CD8-positive, alpha-beta memory T cell (primary cell): ENCODE measurements at regions not wholly inside any gene's neighbourhood (a gene's known extent, or its start where the extent isn't known, plus 50 kb on each side); places are given as distances from the start of the nearest gene placed in this dataset.
A peak's percentile ranks its signal among the peaks of the same experiment; 100 is the strongest.

Experiments
- CTCF ChIA-PET: fragments of 350-600 bp; sonication (Branson Sonifier 250); formaldehyde crosslinking; loops from one replicate; lab custom pipeline; 2021; ENCODE audit warnings: antibody characterized with exemption; lab: Charles Lee
- POLR2A ChIA-PET: fragments of 350-600 bp; sonication (Branson Sonifier 250); formaldehyde crosslinking; loops from one replicate; lab custom pipeline; 2021; ENCODE audit warnings: antibody characterized with exemption; lab: Charles Lee
- DNase-seq, 5 donors: peaks; one replicate each; pipeline versions ENCODE4 v3.0.0 to v3.0.0-alpha.2; 2020 to 2022; ENCODE audit warnings: mixed read lengths in 1 of 5
- H3K27ac ChIP-seq: one replicate; pipeline ENCODE4 v1.7.0; 2013; ENCODE audit warnings: low read depth, mild to moderate bottlenecking, low read length, moderate library complexity
- H3K27me3 ChIP-seq: 2 replicates; pipeline ENCODE4 v1.7.0; 2013; ENCODE audit warnings: low read length, mild to moderate bottlenecking; ENCODE audit not compliant: insufficient read depth, poor library complexity, severe bottlenecking
- H3K36me3 ChIP-seq: 2 replicates; pipeline ENCODE4 v1.7.0; 2013; ENCODE audit warnings: mild to moderate bottlenecking, low read length, moderate library complexity; ENCODE audit not compliant: insufficient read depth
- H3K4me1 ChIP-seq: 2 replicates; pipeline ENCODE4 v1.7.0; 2013; ENCODE audit warnings: mild to moderate bottlenecking, low read length, moderate library complexity; ENCODE audit not compliant: insufficient read depth
- H3K4me3 ChIP-seq: 2 replicates; pipeline ENCODE4 v1.7.0; 2013; ENCODE audit warnings: mild to moderate bottlenecking, low read length
- H3K9me3 ChIP-seq: 2 replicates; pipeline ENCODE4 v1.7.0; 2013; ENCODE audit warnings: mild to moderate bottlenecking, low read length
- H3K27ac Mint-ChIP-seq, 8 donors: one replicate each; pipeline ENCODE4 v1.8.0; 2020 to 2021; ENCODE audit warnings: mixed read lengths in 8 of 8, mild to moderate bottlenecking in 6 of 8, inconsistent platforms in 3 of 8, moderate library complexity in 3 of 8
- H3K27me3 Mint-ChIP-seq, 2 donors: one replicate each; pipeline ENCODE4 v1.8.0; 2020 to 2021; ENCODE audit warnings: mixed read lengths in 2 of 2, mild to moderate bottlenecking in 1 of 2, moderate library complexity in 1 of 2
- H3K36me3 Mint-ChIP-seq, 3 donors: one replicate each; pipeline ENCODE4 v1.8.0; 2020 to 2021; ENCODE audit warnings: mixed read lengths in 3 of 3, inconsistent platforms in 1 of 3, mild to moderate bottlenecking in 1 of 3
- H3K4me1 Mint-ChIP-seq, 3 donors: one replicate each; pipeline ENCODE4 v1.8.0; 2020 to 2021; ENCODE audit warnings: mixed read lengths in 3 of 3, inconsistent platforms in 1 of 3, mild to moderate bottlenecking in 1 of 3
- H3K4me3 Mint-ChIP-seq, 7 donors: one replicate each; pipeline ENCODE4 v1.8.0; 2020 to 2021; ENCODE audit warnings: mixed read lengths in 7 of 7, mild to moderate bottlenecking in 6 of 7, moderate library complexity in 4 of 7, inconsistent platforms in 2 of 7
- H3K9me3 Mint-ChIP-seq, 5 donors: one replicate each; pipeline ENCODE4 v1.8.0; 2020 to 2022; ENCODE audit warnings: mixed read lengths in 5 of 5, mild to moderate bottlenecking in 3 of 5, moderate library complexity in 2 of 5, inconsistent platforms in 1 of 5

DNA sequence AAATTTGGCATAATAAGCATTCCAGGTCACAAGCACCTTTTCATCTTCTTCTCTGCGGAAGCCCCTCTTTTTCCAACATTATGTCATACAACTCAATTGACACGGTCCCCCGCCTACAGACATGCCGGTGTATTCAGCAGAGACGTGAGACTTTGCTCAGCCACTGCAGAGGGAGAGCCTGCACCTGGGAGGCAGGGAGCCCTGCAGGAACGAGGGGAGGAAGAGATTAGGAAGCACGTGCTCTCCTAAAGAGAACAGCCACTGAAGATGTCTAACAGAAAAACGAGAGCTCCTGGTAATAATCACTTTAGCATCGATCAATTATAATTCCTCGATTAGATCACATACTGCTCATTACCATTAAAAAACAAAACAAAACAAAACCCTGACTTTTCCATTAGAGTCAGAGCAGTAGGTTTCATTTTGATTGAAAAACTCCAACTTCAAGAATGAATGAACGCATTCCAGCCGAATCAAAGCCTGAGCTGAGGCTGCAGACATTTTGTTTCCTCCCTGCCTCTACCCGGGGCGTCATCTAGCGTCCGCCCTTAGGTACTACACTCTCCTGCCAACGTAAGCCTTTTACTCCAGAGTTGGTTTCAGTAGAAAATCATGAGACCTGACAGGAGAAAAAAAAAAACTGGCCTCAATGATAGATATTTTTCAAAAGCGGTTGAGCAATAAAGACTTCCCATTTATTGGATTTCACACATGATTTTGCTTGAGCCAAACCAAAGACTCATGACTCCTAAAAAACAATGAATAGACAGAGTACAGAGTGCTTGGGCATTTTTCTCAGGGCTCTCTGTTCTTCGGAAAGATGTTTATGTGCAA is 194.5 kb downstream of the KATNAL1 start:
- H3K27me3 ChIP-seq = no peaks in the 10 kb centered on the region
- H3K36me3 ChIP-seq = no peaks in the 10 kb centered on the region
- DNase-seq = peak; percentile 63 to 85 (median 74)
- no peak overlapping the region for H3K27ac ChIP-seq
- Mint-ChIP-seq H3K27ac (peak overlapping the region in 5 of 8 donors; percentile 42 to 78 (median 57)), H3K36me3 (peaks cover 0 to 1% (median 0%) of the 10 kb centered on the region in 3 donors), H3K4me1 (peaks cover 13 to 26% (median 22%) of the 10 kb centered on the region in 3 donors), H3K4me3 (peak overlapping the region; percentile 57 to 94 (median 85)), H3K27me3 (peaks cover 0 to 3% of the 10 kb centered on the region in 2 donors), H3K9me3 (no peaks in the 10 kb centered on the region)
- ChIA-PET CTCF (interaction anchor here (0.8 to 10.2 kb wide), 29 partner anchors 10 to 605 kb away, joined by 3 to 193 read pairs (median 3); partner anchors contain the start of gene UBL3), POLR2A (interaction anchor here (0.8 to 1.5 kb wide), 3 partner anchors 175 to 342 kb away, joined by 3 to 4 read pairs (median 4); no protein-coding TSS in a partner anchor)
- no peak overlapping the region for H3K4me3 ChIP-seq
- peaks cover 12% of the 10 kb centered on the region for H3K4me1 ChIP-seq
- no peaks in the 10 kb centered on the region for H3K9me3 ChIP-seq

DNA sequence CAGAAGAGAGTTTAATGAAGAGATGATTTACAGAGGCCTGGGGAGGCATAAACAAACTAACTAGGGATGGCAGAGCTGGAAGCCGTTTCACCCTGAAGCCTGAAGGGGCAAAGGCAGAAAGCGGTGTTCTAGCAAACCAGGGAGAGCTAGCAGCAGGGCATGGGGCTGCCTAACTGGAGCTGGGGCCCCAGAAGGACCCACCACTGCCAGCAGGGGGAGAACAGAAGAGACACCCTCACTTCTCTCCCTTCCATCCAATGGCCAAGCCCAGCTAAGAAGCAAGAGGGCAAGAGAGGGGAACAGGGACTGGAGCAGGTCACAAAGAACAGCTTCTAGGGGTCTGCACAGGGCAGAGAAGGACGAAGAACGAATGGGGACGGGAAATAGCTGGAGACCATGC is 195.5 kb downstream of the KATNAL1 start:
- Histone ChIP-seq H3K4me1 (peaks cover 12% of the 10 kb centered on the region), H3K36me3 (no peaks in the 10 kb centered on the region), H3K4me3 (no peak overlapping the region), H3K9me3 (no peaks in the 10 kb centered on the region), H3K27me3 (no peaks in the 10 kb centered on the region), H3K27ac (no peak overlapping the region)
- Mint-ChIP-seq H3K9me3 (no peaks in the 10 kb centered on the region), H3K4me1 (peaks cover 13 to 26% (median 22%) of the 10 kb centered on the region in 3 donors), H3K27me3 (peaks cover 0 to 3% of the 10 kb centered on the region in 2 donors), H3K4me3 (peak overlapping the region in 2 of 7 donors; percentile 32 to 94), H3K36me3 (peaks cover 0 to 1% (median 0%) of the 10 kb centered on the region in 3 donors), H3K27ac (peak overlapping the region in 1 of 8 donors; percentile 97)
- ChIA-PET CTCF (interaction anchor here (0.7 to 10.2 kb wide), 16 partner anchors 9 to 604 kb away, joined by 3 to 193 read pairs (median 4); partner anchors contain the start of gene UBL3), POLR2A (no interaction called here)
- no peak for DNase-seq

DNA sequence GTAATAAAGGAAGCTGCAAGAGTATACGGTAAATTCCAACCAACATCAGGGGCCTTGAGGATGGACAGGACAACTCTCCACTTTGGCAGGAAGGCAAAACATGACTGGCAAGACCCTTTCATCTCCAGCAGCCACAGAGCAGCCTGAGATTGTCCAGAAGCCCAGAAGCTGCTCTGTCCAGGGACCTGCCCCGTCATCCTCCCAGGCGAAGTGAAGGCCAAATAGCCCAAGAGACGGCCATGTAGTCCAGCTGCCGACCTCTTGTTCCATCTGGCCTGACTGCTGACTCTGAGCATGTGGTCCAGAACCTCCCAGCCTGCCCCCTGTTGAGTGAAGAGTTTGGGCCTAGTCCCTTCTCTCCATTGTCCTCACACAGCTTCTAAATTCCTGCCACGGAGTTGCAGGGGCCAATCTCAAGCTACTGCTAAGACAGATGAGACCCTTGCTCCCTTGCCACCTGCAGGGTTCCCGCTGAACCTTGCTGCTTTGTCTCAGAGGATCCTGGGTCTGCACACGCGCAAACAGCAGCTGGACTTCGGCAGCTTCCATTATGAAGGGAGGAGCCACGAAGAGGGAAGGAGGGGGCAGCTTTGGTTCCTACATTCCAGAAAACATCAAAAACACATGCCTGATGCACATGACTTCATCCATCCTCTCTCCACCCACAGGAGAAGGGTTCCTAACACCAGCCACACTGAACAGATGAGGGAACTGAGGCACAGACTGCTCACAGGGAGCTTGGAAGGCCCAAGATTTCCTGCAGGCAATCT is 196.9 kb downstream of the KATNAL1 start:
- Mint-ChIP-seq H3K4me1 (peaks cover 13 to 26% (median 22%) of the 10 kb centered on the region in 3 donors), H3K4me3 (no peak overlapping the region), H3K27ac (peak overlapping the region in 1 of 8 donors; percentile 82), H3K9me3 (no peaks in the 10 kb centered on the region), H3K36me3 (peaks cover 0 to 1% (median 0%) of the 10 kb centered on the region in 3 donors), H3K27me3 (peaks cover 0 to 3% of the 10 kb centered on the region in 2 donors)
- Histone ChIP-seq H3K27ac (no peak overlapping the region), H3K4me1 (peaks cover 12% of the 10 kb centered on the region), H3K9me3 (no peaks in the 10 kb centered on the region), H3K27me3 (no peaks in the 10 kb centered on the region), H3K4me3 (no peak overlapping the region), H3K36me3 (no peaks in the 10 kb centered on the region)
- ChIA-PET CTCF (interaction anchor here (3.3 to 10.2 kb wide), 4 partner anchors 172 to 602 kb away, joined by 30 to 193 read pairs (median 156); partner anchors contain the start of gene UBL3), POLR2A (no interaction called here)
- no peak for DNase-seq

DNA sequence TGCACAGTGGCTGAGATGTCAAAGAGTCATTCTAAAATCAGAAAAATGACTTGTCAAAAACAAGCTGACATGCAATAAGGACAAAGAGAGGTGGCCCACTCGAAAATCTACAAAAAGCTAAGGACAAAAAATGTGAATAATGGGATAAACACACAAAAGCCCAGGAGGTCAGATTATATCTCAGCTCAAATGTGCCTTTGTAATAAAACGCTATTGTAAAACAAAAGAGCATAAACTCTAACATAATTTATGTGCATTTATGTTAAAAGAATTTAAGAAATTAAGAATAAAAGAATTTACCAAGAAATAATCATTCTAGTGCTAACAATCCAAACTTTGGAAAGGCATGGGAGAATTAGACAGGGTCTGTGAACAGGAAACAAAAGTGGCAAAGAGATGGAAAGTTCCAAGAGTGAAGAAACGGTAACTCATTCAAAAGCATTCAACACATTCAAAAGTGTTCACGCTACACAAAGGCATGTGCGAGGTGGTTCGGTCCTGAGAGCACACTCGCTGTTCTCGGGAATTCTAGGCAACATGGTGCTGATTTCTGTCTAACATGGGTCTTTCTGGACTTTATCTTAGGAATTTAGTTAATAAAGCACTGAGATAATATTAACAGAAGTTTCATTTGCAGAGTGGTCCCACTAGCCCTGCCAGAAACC is 197.7 kb downstream of the KATNAL1 start:
- Mint-ChIP-seq H3K4me1 (peaks cover 10 to 21% (median 18%) of the 10 kb centered on the region in 3 donors), H3K27me3 (peaks cover 0 to 7% of the 10 kb centered on the region in 2 donors), H3K36me3 (peaks cover 0 to 1% (median 0%) of the 10 kb centered on the region in 3 donors), H3K9me3 (no peaks in the 10 kb centered on the region), H3K4me3 (no peak overlapping the region), H3K27ac (peak overlapping the region in 1 of 8 donors; percentile 40)
- Histone ChIP-seq H3K27ac (no peak overlapping the region), H3K27me3 (no peaks in the 10 kb centered on the region), H3K36me3 (no peaks in the 10 kb centered on the region), H3K9me3 (no peaks in the 10 kb centered on the region), H3K4me3 (no peak overlapping the region), H3K4me1 (peaks cover 12% of the 10 kb centered on the region)
- DNase-seq = no peak
- POLR2A ChIA-PET = no interaction called here
- CTCF ChIA-PET = interaction anchor here (0.6 to 10.2 kb wide), 4 partner anchors 171 to 596 kb away, joined by 3 to 193 read pairs (median 70); no protein-coding TSS in a partner anchor

DNA sequence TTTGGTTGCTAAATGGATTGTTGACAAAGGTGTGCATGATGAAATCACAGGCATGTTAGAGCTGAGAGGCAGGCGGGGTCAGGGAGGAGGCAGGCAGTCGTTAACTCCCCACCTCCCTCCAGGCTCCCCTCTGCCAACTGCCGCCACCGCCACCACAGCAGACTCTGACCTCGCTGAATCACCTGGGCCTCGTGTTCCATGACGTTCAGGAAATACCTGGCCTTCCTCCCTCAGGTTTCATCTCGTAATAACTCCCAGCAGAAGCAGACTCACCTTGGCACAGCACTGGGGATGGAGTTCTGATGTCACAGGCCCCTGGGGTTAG is 198.5 kb downstream of the KATNAL1 start:
- Histone ChIP-seq H3K4me3 (no peak overlapping the region), H3K4me1 (peaks cover 6% of the 10 kb centered on the region), H3K9me3 (no peaks in the 10 kb centered on the region), H3K27ac (no peak overlapping the region), H3K27me3 (no peaks in the 10 kb centered on the region), H3K36me3 (no peaks in the 10 kb centered on the region)
- Mint-ChIP-seq H3K36me3 (no peaks in the 10 kb centered on the region), H3K27me3 (peaks cover 0 to 7% of the 10 kb centered on the region in 2 donors), H3K4me3 (no peak overlapping the region), H3K27ac (no peak overlapping the region), H3K4me1 (peaks cover 10 to 15% (median 12%) of the 10 kb centered on the region in 3 donors), H3K9me3 (no peaks in the 10 kb centered on the region)
- ChIA-PET POLR2A (no interaction called here), CTCF (interaction anchor here (0.6 to 10.2 kb wide), 4 partner anchors 170 to 596 kb away, joined by 3 to 193 read pairs (median 70); no protein-coding TSS in a partner anchor)
- DNase-seq = no peak

DNA sequence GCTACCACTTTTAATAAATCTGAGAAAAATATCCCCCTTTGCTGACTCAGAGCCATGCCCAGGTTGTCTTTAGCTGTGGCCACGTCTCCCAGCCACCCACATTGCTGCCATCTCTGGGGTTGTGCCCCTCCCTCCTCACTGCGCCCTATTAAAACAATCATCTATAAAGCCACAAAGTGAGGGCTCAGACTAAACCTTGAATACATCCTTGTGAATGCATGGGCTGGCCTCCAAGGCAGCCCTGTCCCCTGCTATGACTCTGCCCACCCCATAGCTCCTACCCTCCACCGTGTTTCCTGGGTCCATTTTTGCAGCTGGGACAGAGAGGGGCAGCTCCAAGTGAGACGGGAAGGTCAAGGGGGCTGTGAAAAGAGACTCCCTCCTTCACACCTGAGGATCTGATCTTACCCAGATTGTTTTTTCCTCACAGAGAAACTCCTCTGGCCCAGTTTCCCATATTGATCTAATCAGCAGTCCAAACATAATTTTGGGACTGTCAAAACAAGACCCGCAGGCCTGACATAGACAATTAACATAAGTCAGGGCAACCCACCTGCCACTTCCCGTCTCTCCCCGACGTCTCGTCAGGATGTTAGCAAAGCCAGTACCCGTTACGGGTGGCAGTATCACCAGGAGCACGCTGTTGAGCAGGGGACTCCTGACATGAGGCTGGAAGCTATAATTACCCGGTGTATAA is 199.0 kb downstream of the KATNAL1 start:
- H3K36me3 Mint-ChIP-seq = no peaks in the 10 kb centered on the region
- CTCF ChIA-PET = interaction anchor here (10.2 kb wide), 1 partner anchor 336 kb away, joined by 193 read pairs; no protein-coding TSS in a partner anchor
- H3K9me3 ChIP-seq = no peaks in the 10 kb centered on the region
- H3K27me3 ChIP-seq = no peaks in the 10 kb centered on the region
- H3K4me1 Mint-ChIP-seq = peaks cover 7 to 12% (median 12%) of the 10 kb centered on the region in 3 donors
- POLR2A ChIA-PET = no interaction called here
- no peak overlapping the region for H3K4me3 Mint-ChIP-seq
- peaks cover 5% of the 10 kb centered on the region for H3K4me1 ChIP-seq
- no peaks in the 10 kb centered on the region for H3K9me3 Mint-ChIP-seq
- peaks cover 0 to 7% of the 10 kb centered on the region in 2 donors for H3K27me3 Mint-ChIP-seq
- no peak for DNase-seq
- H3K4me3 ChIP-seq = no peak overlapping the region
- no peak overlapping the region for H3K27ac ChIP-seq
- H3K36me3 ChIP-seq = no peaks in the 10 kb centered on the region
- H3K27ac Mint-ChIP-seq = peak overlapping the region in 2 of 8 donors; percentile 10 to 47
